Naive thymus-derived CD8-positive, alpha-beta T cell (primary cell): ENCODE measurements at regions not wholly inside any gene's neighbourhood (a gene's known extent, or its start where the extent isn't known, plus 50 kb on each side); places are given as distances from the start of the nearest gene placed in this dataset.
"Not testable (repeated sequence)": the region's sequence is repeated elsewhere in the genome, so short reads cannot be mapped to it uniquely, and the experiment has no call there.

Experiments used
- ATAC-seq, 2 donors: fragments of 150-1000 bp; cut with Tn5 transposase in 1 of 2; sonication (Bioruptor Pico), chemical (Tn5 transposase) in 1 of 2; 1 replicate in 1 of 2; 2 replicates in 1 of 2; pipeline ENCODE4 v1.10.0; 2021; ENCODE audit warnings: mild to moderate bottlenecking in 2 of 2, moderate library complexity in 2 of 2
- POLR2A ChIA-PET: fragments of 350-600 bp; sonication (Branson Sonifier 250); formaldehyde crosslinking; loops from one replicate; lab custom pipeline; 2021; ENCODE audit warnings: antibody characterized with exemption; lab: Charles Lee
- DNase-seq, 10 donors: peaks; one replicate each; pipeline versions ENCODE4 v3.0.0 to v3.0.0-alpha.2; 2020 to 2022
- H3K27ac Mint-ChIP-seq, 10 donors: one replicate each; pipeline ENCODE4 v1.8.0; 2020 to 2022; ENCODE audit warnings: mild to moderate bottlenecking in 10 of 10, mixed read lengths in 10 of 10, moderate library complexity in 4 of 10, inconsistent platforms in 1 of 10
- H3K27me3 Mint-ChIP-seq, 5 donors: one replicate each; pipeline ENCODE4 v1.8.0; 2021 to 2022; ENCODE audit warnings: mixed read lengths in 5 of 5
- H3K36me3 Mint-ChIP-seq, 3 donors: one replicate each; pipeline ENCODE4 v1.8.0; 2020 to 2022; ENCODE audit warnings: mixed read lengths in 3 of 3, mild to moderate bottlenecking in 2 of 3, inconsistent platforms in 1 of 3
- H3K4me1 Mint-ChIP-seq, 4 donors: one replicate each; pipeline ENCODE4 v1.8.0; 2021 to 2022; ENCODE audit warnings: mixed read lengths in 4 of 4
- H3K4me3 Mint-ChIP-seq, 10 donors: one replicate each; pipeline ENCODE4 v1.8.0; 2020 to 2022; ENCODE audit warnings: mild to moderate bottlenecking in 10 of 10, mixed read lengths in 10 of 10, moderate library complexity in 6 of 10, inconsistent platforms in 1 of 10
- H3K9me3 Mint-ChIP-seq, 9 donors: one replicate each; pipeline ENCODE4 v1.8.0; 2020 to 2022; ENCODE audit warnings: mixed read lengths in 9 of 9, mild to moderate bottlenecking in 3 of 9, inconsistent platforms in 1 of 9, moderate library complexity in 1 of 9

DNA sequence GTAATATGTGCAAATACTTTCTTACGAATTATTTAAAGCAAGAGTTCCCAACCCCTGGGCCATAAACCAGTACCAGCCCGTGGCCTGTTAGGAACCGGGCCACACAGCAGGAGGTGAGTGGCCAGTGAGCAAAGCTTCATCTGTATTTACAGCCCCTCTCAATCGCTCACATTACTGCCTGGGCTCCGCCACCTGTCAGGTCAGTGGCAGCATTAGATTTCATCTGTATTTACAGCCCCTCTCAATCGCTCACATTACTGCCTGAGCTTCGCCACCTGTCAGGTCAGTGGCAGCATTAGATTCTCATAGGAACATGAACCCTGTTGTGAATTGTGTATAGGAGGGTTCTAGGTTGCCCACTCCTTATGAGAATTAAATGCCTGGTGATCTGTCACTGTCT, 142.0 kb downstream of the RNASET2 start:
- Mint-ChIP-seq H3K27me3 (no peaks in the 10 kb centered on the region), H3K4me1 (no peaks in the 10 kb centered on the region), H3K4me3 (no peak overlapping the region), H3K36me3 (no peaks in the 10 kb centered on the region), H3K9me3 (no peaks in the 10 kb centered on the region), H3K27ac (no peak overlapping the region)
- no peak for ATAC-seq
- DNase-seq = no peak
- POLR2A ChIA-PET = no interaction called here

DNA sequence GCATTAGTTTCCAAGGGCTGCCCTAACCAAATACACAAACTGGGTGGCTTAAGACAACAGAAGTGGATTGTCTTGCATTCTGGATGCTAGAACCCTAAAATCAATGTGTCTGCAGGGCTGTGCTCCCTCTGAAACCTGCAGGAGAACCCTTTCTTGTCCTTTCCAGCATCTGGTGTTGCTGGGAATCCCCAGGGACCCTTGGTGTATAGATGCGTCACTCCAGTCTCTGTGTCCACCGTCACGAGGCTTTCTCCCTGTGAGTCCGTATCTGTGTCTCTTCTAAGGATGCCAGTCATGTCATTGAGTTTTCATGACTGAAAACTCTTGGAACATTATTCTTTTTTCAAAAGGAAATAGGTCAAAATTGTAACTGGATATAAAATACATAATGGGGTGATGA, 142.9 kb downstream of the RNASET2 start:
- H3K4me3 Mint-ChIP-seq = no peak overlapping the region
- H3K36me3 Mint-ChIP-seq = no peaks in the 10 kb centered on the region
- POLR2A ChIA-PET = no interaction called here
- ATAC-seq = no peak
- no peak overlapping the region for H3K27ac Mint-ChIP-seq
- DNase-seq = no peak
- H3K4me1 Mint-ChIP-seq = no peaks in the 10 kb centered on the region
- H3K27me3 Mint-ChIP-seq = no peaks in the 10 kb centered on the region
- H3K9me3 Mint-ChIP-seq = peaks cover 0 to 4% (median 0%) of the 10 kb centered on the region in 9 donors

- POLR2A ChIA-PET = no interaction called here
- Mint-ChIP-seq H3K4me1 (no peaks in the 10 kb centered on the region), H3K4me3 (no peak overlapping the region), H3K36me3 (peaks cover 7 to 21% (median 12%) of the 10 kb centered on the region in 3 donors), H3K27ac (no peak overlapping the region), H3K27me3 (no peaks in the 10 kb centered on the region), H3K9me3 (peaks cover 4 to 26% (median 25%) of the 10 kb centered on the region in 9 donors)
- ATAC-seq (no peak), DNase-seq (no peak)
Observed at GRCh38 chr6:166810864-166811263, 145.5 kb downstream of the RNASET2 start.

- DNase-seq (no peak), ATAC-seq (no peak)
- H3K4me1 Mint-ChIP-seq = no peaks in the 10 kb centered on the region
- no peak overlapping the region for H3K27ac Mint-ChIP-seq
- no peaks in the 10 kb centered on the region for H3K27me3 Mint-ChIP-seq
- peaks cover 4 to 37% (median 35%) of the 10 kb centered on the region in 9 donors for H3K9me3 Mint-ChIP-seq
- H3K36me3 Mint-ChIP-seq = peaks cover 9 to 26% (median 16%) of the 10 kb centered on the region in 3 donors
- POLR2A ChIA-PET = no interaction called here
- no peak overlapping the region for H3K4me3 Mint-ChIP-seq
Observed at GRCh38 chr6:166809721-166810120, 146.6 kb downstream of the RNASET2 start.

DNA sequence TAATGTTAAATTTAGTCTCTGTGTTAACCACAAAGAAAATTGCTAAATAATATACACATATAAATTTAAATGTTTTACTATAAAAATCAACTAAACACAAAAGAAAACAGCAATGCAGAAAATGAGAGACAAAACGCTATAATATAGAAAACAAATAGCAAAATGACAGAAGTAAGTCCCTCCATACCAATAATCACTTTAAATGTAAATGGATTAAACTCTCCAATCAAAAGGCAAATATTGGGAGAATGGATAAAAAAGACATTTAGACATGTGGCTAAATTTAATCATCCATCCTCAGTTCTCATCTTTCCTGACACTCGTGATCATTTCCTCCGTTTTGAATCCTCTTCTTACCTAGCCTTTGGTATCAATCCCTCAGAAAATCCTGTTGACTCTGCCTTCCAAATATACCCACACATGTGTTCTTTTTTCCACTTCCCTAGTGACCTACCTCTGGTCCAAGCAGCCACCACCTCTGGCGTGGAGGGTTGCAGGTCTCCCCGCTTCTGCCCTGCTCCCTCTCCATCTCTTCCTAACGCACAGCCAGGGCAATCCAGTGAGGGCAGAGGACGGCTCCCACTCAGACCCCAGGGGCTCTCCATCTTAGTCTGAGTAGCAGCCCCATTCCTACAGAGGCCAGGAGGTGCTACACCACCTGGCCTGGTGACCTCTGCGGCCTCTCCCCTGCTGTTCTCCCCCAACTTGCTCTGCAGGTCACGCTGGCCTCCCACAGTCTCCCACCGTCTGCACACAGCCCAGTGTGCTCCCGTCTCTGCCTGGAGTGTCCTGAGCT, 149.2 kb downstream of the RNASET2 start:
- peaks cover 4 to 42% (median 37%) of the 10 kb centered on the region in 9 donors for H3K9me3 Mint-ChIP-seq
- H3K4me3 Mint-ChIP-seq = peak overlapping the region in 1 of 10 donors; percentile 41
- peaks cover 9 to 26% (median 16%) of the 10 kb centered on the region in 3 donors for H3K36me3 Mint-ChIP-seq
- no peak for ATAC-seq
- DNase-seq = no peak
- H3K4me1 Mint-ChIP-seq = no peaks in the 10 kb centered on the region
- POLR2A ChIA-PET = no interaction called here
- no peaks in the 10 kb centered on the region for H3K27me3 Mint-ChIP-seq
- H3K27ac Mint-ChIP-seq = no peak overlapping the region

- Mint-ChIP-seq H3K27ac (no peak overlapping the region), H3K36me3 (peaks cover 9 to 26% (median 16%) of the 10 kb centered on the region in 3 donors), H3K27me3 (no peaks in the 10 kb centered on the region), H3K4me1 (no peaks in the 10 kb centered on the region), H3K4me3 (no peak overlapping the region), H3K9me3 (peaks cover 4 to 42% (median 37%) of the 10 kb centered on the region in 9 donors)
- ATAC-seq = no peak
- POLR2A ChIA-PET = no interaction called here
- no peak for DNase-seq
Observed at GRCh38 chr6:166806217-166806838, 150.0 kb downstream of the RNASET2 start.

DNA sequence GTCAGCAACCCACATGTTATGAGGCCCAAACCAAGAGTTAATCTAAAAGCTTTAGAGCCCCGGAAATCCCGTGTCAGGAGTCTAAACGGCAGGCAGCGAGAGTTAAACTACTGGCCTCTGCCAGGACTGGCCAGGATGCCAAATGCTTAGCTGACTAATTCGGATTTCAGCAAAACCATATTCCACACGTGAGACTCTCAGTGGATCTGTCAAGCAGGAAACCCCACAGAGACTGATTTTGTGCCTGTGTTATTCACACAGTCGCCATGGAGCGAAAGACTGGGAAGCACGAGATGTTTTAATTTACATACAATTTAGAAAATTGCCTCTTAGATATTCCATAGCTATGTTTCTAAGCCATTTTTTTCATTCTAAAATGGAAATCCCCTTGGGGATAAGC, 152.9 kb downstream of the RNASET2 start:
- H3K36me3 Mint-ChIP-seq = peaks cover 9 to 26% (median 16%) of the 10 kb centered on the region in 3 donors
- no peak overlapping the region for H3K4me3 Mint-ChIP-seq
- H3K27me3 Mint-ChIP-seq = no peaks in the 10 kb centered on the region
- H3K4me1 Mint-ChIP-seq = no peaks in the 10 kb centered on the region
- H3K27ac Mint-ChIP-seq = no peak overlapping the region
- DNase-seq (no peak), ATAC-seq (no peak)
- POLR2A ChIA-PET = no interaction called here
- H3K9me3 Mint-ChIP-seq = peaks cover 4 to 39% (median 35%) of the 10 kb centered on the region in 9 donors

- ATAC-seq = no peak
- POLR2A ChIA-PET = no interaction called here
- H3K27me3 Mint-ChIP-seq = no peaks in the 10 kb centered on the region
Observed at GRCh38 chr6:166802401-166802800, 153.9 kb downstream of the RNASET2 start.

DNA sequence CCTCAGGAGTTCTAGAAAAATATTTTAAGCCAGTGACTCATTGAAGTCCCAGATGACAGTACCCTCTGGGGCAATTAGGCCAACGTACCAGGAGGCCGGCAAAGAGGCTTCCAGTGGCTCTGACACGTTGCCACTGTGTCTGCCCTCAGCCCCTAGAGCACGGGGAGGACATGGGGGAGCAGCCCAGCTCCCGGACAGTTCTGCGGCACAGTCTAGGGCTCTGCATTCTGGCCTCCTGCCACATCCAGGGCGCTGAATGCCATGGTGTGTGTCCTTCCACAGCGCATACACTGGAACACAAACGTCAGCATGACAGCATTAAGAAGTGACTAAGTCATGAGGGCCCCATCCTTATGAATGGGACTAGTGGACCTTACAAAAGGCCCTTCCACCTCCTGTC, 156.2 kb downstream of the RNASET2 start:
- H3K27ac Mint-ChIP-seq = no peak overlapping the region
- no peaks in the 10 kb centered on the region for H3K4me1 Mint-ChIP-seq
- no peak for ATAC-seq
- H3K36me3 Mint-ChIP-seq = no peaks in the 10 kb centered on the region
- no peaks in the 10 kb centered on the region for H3K27me3 Mint-ChIP-seq
- POLR2A ChIA-PET = interaction anchor here (0.6 kb wide), 1 partner anchor 30 kb away, joined by 5 read pairs; no protein-coding TSS in a partner anchor
- H3K9me3 Mint-ChIP-seq = peaks cover 0 to 9% (median 5%) of the 10 kb centered on the region in 9 donors
- no peak for DNase-seq
- H3K4me3 Mint-ChIP-seq = no peak overlapping the region

More at GRCh38 chr6:166802401-166802800, 153.9 kb downstream of the RNASET2 start:
- no peak for DNase-seq
- Mint-ChIP-seq H3K9me3 (peaks cover 2 to 29% (median 25%) of the 10 kb centered on the region in 9 donors), H3K4me1 (no peaks in the 10 kb centered on the region), H3K27ac (no peak overlapping the region), H3K4me3 (no peak overlapping the region), H3K36me3 (peaks cover 6 to 16% (median 10%) of the 10 kb centered on the region in 3 donors)

DNA sequence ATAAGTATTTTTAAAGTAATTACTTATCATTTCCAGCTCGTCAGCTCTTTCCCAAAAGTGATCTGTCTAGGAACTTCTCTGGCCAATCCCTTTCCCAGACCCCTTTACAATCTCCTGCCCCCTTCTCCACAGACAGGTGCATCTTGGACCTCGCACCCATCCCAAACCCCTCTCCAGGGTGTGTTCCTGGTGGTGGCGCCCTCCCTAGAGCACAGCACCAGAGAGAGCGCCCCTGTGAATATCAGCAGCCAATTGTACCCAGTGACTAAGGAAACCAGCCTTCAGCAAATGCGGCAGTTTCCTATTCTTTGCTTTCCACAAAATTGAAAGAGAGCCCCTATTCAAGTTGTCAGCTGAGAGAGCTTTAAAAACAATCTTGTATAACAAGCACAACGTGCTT, 157.7 kb downstream of the RNASET2 start:
- ATAC-seq = no peak
- Mint-ChIP-seq H3K27ac (no peak overlapping the region), H3K9me3 (no peaks in the 10 kb centered on the region), H3K4me1 (no peaks in the 10 kb centered on the region), H3K36me3 (no peaks in the 10 kb centered on the region), H3K27me3 (no peaks in the 10 kb centered on the region), H3K4me3 (no peak overlapping the region)
- POLR2A ChIA-PET = no interaction called here
- no peak for DNase-seq

- peaks cover 0 to 1% (median 0%) of the 10 kb centered on the region in 5 donors for H3K27me3 Mint-ChIP-seq
- ATAC-seq (no peak), DNase-seq (no peak)
- no peak overlapping the region for H3K4me3 Mint-ChIP-seq
- H3K27ac Mint-ChIP-seq = no peak overlapping the region
- POLR2A ChIA-PET = no interaction called here
- no peaks in the 10 kb centered on the region for H3K36me3 Mint-ChIP-seq
- no peaks in the 10 kb centered on the region for H3K4me1 Mint-ChIP-seq
- no peaks in the 10 kb centered on the region for H3K9me3 Mint-ChIP-seq
Observed at GRCh38 chr6:166796610-166797009, 159.7 kb downstream of the RNASET2 start.

DNA sequence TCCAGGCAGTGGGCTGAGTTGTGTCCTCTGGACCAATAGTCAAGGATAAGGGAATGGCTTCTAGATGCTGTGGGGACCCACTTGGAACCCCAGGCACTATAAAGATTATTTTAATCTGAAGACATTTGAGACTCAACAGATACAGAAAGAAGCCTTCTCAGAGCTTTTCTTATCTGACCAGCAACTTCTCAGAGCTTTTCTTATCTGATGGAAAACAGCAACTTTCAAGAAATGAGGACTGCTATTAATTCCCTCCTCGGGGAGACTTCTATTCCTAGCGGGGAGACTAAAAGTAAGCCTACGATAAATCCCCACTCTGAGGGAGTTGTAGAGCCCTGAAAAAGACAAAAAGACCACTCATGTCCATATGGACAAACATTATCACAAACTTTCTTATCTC, 160.5 kb downstream of the RNASET2 start:
- Mint-ChIP-seq H3K27ac (no peak overlapping the region), H3K9me3 (no peaks in the 10 kb centered on the region), H3K36me3 (no peaks in the 10 kb centered on the region), H3K4me1 (no peaks in the 10 kb centered on the region), H3K27me3 (peaks cover 0 to 3% (median 0%) of the 10 kb centered on the region in 5 donors), H3K4me3 (no peak overlapping the region)
- DNase-seq (no peak), ATAC-seq (no peak)
- POLR2A ChIA-PET = no interaction called here

DNA sequence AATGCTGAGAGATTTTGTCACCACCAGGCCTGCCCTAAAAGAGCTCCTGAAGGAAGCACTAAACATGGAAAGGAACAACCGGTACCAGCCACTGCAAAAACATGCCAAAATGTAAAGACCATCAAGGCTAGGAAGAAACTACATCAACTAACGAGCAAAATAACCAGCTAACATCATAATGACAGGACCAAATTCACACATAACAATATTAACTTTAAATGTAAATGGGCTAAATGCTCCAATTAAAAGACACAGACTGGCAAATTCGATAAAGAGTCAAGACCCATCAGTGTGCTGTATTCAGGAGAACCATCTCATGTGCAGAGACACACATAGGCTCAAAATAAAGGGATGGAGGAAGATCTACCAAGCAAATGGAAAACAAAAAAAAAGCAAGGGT, 163.8 kb upstream of the RPS6KA2 start:
- H3K4me1 Mint-ChIP-seq, ATAC-seq, H3K9me3 Mint-ChIP-seq, POLR2A ChIA-PET, H3K27me3 Mint-ChIP-seq, DNase-seq, H3K4me3 Mint-ChIP-seq, H3K36me3 Mint-ChIP-seq, H3K27ac Mint-ChIP-seq: not testable (repeated sequence)
